Peyer's patch (tissue), 4 donors: ENCODE measurements at regions not wholly inside any gene's neighbourhood (a gene's known extent, or its start where the extent isn't known, plus 50 kb on each side); places are given as distances from the start of the nearest gene placed in this dataset.

Experiments
- DNase-seq, 3 donors: peaks; one replicate each; pipeline ENCODE4 v3.0.0-alpha.2; 2017 to 2019
- H3K27ac ChIP-seq, 4 donors: fragments of 200-600 bp; sonication (generic); one replicate each; pipeline ENCODE4 v1.5.1; 2016 to 2019
- H3K27me3 ChIP-seq, 2 donors: fragments of 200-600 bp; sonication (generic); one replicate each; pipeline ENCODE4 v1.5.1; 2019
- H3K36me3 ChIP-seq, 3 donors: fragments of 200-600 bp; sonication (generic); one replicate each; pipeline ENCODE4 v1.5.1; 2016 to 2019
- H3K4me1 ChIP-seq, 4 donors: fragments of 200-600 bp; sonication (generic); one replicate each; pipeline ENCODE4 v1.5.1; 2016 to 2019
- H3K4me3 ChIP-seq, 4 donors: fragments of 200-600 bp; sonication (generic); 1 replicate in 3 of 4; 2 replicates in 1 of 4; pipeline ENCODE4 v1.5.1; 2016 to 2019; ENCODE audit warnings: mild to moderate bottlenecking in 1 of 4
- H3K9me3 ChIP-seq, 4 donors: fragments of 200-600 bp; sonication (generic); one replicate each; pipeline ENCODE4 v1.5.1; 2016 to 2019; ENCODE audit warnings: mild to moderate bottlenecking in 1 of 4
- POLR2A ChIP-seq, 2 donors: fragments of 450-650 bp; IDR thresholded peaks; one replicate each; pipeline ENCODE4 v1.5.1; 2017; ENCODE audit warnings: antibody characterized with exemption in 2 of 2, mild to moderate bottlenecking in 2 of 2, moderate library complexity in 2 of 2
- TF ChIP-seq, protein P1 (sequence below), 6 experiments: fragments of 450-650 bp in 4 of 6; fragments of 200-600 bp in 2 of 6; sonication (generic) in 1 of 6; IDR thresholded peaks; one replicate each; pipeline ENCODE4 v1.5.1; 2017 to 2019; ENCODE audit warnings: antibody characterized with exemption in 6 of 6, mild to moderate bottlenecking in 3 of 6, moderate library complexity in 1 of 6

DNA sequence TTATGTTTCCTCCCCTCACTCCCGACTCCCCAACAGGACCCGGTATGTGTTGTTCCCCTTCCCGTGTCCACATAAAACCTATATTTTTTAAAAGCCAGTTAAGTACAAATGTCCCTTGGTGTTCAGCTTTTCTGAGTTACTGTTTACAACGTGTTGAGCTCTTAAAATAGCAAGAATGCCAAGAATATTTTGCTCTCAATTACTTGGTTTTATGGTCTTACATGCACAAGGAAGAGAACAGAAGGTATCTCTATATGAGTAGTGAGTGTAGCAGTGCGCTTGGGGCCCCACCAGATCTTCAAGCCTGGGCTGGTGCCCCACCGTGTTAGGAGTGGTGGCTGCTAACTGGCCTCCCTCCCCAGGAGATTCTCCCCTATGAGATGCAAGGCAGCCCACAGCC lies 75.3 kb downstream of the RIN2 start:
- no peaks in the 10 kb centered on the region for H3K4me1 ChIP-seq
- H3K36me3 ChIP-seq: no peaks in the 10 kb centered on the region
- H3K9me3 ChIP-seq: no peaks in the 10 kb centered on the region
- H3K27ac ChIP-seq: no peak overlapping the region
- no peak overlapping the region for H3K4me3 ChIP-seq
- DNase-seq: no peak
- H3K27me3 ChIP-seq: no peaks in the 10 kb centered on the region
- no peak for TF ChIP-seq POLR2A (IDR thresholded peaks at IDR 0.05)
- TF ChIP-seq, protein P1, sequence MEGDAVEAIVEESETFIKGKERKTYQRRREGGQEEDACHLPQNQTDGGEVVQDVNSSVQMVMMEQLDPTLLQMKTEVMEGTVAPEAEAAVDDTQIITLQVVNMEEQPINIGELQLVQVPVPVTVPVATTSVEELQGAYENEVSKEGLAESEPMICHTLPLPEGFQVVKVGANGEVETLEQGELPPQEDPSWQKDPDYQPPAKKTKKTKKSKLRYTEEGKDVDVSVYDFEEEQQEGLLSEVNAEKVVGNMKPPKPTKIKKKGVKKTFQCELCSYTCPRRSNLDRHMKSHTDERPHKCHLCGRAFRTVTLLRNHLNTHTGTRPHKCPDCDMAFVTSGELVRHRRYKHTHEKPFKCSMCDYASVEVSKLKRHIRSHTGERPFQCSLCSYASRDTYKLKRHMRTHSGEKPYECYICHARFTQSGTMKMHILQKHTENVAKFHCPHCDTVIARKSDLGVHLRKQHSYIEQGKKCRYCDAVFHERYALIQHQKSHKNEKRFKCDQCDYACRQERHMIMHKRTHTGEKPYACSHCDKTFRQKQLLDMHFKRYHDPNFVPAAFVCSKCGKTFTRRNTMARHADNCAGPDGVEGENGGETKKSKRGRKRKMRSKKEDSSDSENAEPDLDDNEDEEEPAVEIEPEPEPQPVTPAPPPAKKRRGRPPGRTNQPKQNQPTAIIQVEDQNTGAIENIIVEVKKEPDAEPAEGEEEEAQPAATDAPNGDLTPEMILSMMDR (IDR thresholded peaks at IDR 0.05): no peak

DNA sequence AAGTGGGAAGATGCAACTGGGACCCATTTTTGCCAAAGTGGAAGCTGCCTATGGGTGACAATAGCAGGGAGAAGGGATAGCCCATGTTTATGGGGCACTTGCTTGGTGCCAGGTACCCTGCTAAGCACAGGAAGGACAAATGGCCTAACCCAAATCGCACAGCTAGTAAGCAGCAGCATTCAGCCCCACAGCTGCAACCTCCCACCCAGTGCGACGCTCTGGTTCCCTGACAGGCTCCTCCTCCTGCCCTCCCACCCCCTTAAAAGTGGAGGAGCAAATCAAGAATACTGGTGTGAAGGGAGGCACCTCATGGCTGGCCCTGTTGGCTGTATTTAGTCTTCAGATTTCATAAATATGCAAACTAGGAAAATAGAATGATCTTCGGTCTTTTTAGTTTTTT lies 76.2 kb downstream of the RIN2 start:
- TF ChIP-seq, protein P1 (IDR thresholded peaks at IDR 0.05): no peak
- no peak for TF ChIP-seq POLR2A (IDR thresholded peaks at IDR 0.05)
- H3K36me3 ChIP-seq: no peaks in the 10 kb centered on the region
- H3K4me3 ChIP-seq: no peak overlapping the region
- no peaks in the 10 kb centered on the region for H3K4me1 ChIP-seq
- no peaks in the 10 kb centered on the region for H3K27me3 ChIP-seq
- H3K9me3 ChIP-seq: no peaks in the 10 kb centered on the region
- no peak overlapping the region for H3K27ac ChIP-seq
- DNase-seq: no peak

DNA sequence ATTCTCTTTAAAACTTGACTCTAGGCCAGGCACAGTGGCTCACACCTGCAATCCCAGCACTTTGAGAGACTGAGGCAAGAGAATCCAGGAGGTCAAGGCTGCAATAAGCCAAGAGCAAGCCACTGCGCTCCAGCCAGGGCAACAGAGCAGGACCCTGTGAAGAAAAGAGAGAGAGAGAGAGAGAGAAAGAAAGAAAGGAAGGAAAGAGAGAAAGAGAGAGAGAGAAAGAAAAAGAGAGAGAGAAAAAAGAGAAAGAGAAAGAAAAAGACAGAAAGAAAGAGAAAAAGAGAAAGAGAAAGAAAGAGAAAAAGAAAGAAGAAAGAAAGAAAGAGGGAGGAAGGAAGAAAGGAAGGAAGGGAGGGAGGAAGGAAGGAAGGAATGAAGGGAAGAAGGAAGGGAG lies 76.7 kb downstream of the RIN2 start:
- no peaks in the 10 kb centered on the region for H3K36me3 ChIP-seq
- H3K27me3 ChIP-seq: no peaks in the 10 kb centered on the region
- no peak overlapping the region for H3K4me3 ChIP-seq
- H3K27ac ChIP-seq: no peak overlapping the region
- DNase-seq: no peak
- no peaks in the 10 kb centered on the region for H3K4me1 ChIP-seq
- TF ChIP-seq, protein P1 (IDR thresholded peaks at IDR 0.05): no peak
- TF ChIP-seq POLR2A (IDR thresholded peaks at IDR 0.05): no peak
- H3K9me3 ChIP-seq: no peaks in the 10 kb centered on the region

DNA sequence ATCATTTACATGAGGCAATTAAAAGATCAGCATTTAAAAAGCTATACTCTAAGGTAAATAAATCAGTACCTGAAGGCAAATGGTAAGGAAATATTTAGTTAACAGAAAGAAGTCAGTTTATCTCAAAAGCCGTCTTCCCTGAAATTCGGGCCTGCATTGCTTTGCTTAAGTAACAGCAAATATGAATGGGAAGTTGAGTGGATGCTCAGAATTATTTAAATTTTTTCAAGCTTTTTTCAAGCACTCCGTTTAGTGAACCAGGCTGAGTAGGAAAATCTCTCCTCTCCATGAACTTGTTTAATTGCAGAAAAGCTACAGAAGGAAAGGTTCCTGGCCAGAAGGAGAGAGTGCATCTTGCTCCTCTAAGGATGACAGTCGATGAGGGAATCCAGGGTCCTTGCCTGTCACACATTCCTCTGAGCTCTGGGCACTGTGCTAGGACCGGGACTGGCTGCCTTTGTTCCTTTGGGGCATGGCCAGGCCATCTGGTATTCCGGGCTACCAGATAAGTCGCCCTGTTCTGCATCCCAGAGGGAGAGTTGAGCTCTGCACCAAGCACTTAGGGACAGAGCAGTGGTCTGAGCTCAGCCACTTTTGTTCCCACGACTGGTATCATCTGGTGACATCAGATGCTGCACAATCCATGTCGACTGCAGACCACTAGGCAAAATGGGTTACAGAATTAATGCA lies 77.6 kb downstream of the RIN2 start:
- TF ChIP-seq POLR2A (IDR thresholded peaks at IDR 0.05): no peak
- TF ChIP-seq, protein P1 (IDR thresholded peaks at IDR 0.05): no peak
- H3K9me3 ChIP-seq: no peaks in the 10 kb centered on the region
- H3K27me3 ChIP-seq: no peaks in the 10 kb centered on the region
- no peak overlapping the region for H3K27ac ChIP-seq
- DNase-seq: no peak
- H3K4me3 ChIP-seq: no peak overlapping the region
- H3K36me3 ChIP-seq: no peaks in the 10 kb centered on the region
- no peaks in the 10 kb centered on the region for H3K4me1 ChIP-seq

DNA sequence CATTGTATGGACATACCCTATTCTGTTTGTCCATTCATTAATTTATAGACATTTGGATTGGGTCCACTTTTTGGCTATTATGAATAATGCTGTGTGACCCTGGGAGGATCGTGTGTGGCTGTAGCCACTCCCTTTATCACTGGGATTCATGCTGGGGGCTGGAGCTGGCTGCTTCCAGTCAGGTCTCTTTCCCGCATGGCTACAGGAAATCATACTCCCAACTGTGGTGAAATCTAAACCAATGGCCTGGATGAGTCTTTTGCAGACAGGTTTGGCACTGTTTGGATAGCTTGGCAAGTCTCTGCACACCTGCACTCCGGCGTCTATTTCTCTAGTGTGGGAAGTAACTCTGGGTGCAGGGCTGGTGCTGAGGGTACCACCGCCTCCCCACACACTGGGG lies 80.4 kb downstream of the RIN2 start:
- no peak for DNase-seq
- Histone ChIP-seq H3K27me3 (no peaks in the 10 kb centered on the region), H3K4me3 (no peak overlapping the region), H3K9me3 (no peaks in the 10 kb centered on the region), H3K36me3 (no peaks in the 10 kb centered on the region), H3K27ac (no peak overlapping the region), H3K4me1 (no peaks in the 10 kb centered on the region)
- TF ChIP-seq POLR2A (IDR thresholded peaks at IDR 0.05): no peak
- TF ChIP-seq, protein P1 (IDR thresholded peaks at IDR 0.05): no peak

DNA sequence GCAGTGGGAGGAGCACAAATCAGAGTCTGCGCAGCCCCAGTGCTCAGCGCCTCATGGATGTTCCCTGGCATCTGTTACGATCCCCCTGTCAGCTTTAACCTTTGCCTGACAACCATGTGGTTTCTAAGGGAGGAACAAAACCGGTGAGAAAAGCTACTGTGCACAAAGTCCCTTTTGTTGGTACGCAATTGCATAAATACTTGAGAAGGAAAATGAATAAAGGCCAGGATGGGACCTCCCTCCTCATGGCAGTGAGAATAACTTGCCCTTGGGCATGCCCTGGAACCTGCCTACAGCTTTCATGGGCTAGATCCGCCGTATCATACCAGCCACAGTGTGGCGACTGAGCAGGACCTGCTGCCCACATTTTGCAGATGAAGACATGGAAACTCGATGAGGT lies 81.0 kb downstream of the RIN2 start:
- no peaks in the 10 kb centered on the region for H3K27me3 ChIP-seq
- H3K4me3 ChIP-seq: no peak overlapping the region
- H3K36me3 ChIP-seq: no peaks in the 10 kb centered on the region
- no peak overlapping the region for H3K27ac ChIP-seq
- no peak for DNase-seq
- no peaks in the 10 kb centered on the region for H3K9me3 ChIP-seq
- no peaks in the 10 kb centered on the region for H3K4me1 ChIP-seq
- TF ChIP-seq POLR2A (IDR thresholded peaks at IDR 0.05): no peak
